NCI-H748 treated with DMSO at 0.1 percent for 48 hours (cell line): ENCODE measurements at regions not wholly inside any gene's neighbourhood (a gene's known extent, or its start where the extent isn't known, plus 50 kb on each side); places are given as distances from the start of the nearest gene placed in this dataset.
A peak's percentile ranks its signal among the peaks of the same experiment; 100 is the strongest.

Experiments used
- DNase-seq: peaks from one replicate; lab custom pipeline; 2025; lab: John Stamatoyannopoulos, UW

GRCh38 chr7:88500131-88500530, 193.4 kb upstream of the STEAP4 start:
- no peak for DNase-seq

- no peak for DNase-seq
These were observed 189.4 kb upstream of the STEAP4 start for GRCh38 chr7:88495881-88496725.

- peak; percentile 84 for DNase-seq
These were observed 185.5 kb upstream of the STEAP4 start for GRCh38 chr7:88492153-88492552.

- no peak for DNase-seq
These were observed 184.2 kb upstream of the STEAP4 start for GRCh38 chr7:88490874-88491273.

DNA sequence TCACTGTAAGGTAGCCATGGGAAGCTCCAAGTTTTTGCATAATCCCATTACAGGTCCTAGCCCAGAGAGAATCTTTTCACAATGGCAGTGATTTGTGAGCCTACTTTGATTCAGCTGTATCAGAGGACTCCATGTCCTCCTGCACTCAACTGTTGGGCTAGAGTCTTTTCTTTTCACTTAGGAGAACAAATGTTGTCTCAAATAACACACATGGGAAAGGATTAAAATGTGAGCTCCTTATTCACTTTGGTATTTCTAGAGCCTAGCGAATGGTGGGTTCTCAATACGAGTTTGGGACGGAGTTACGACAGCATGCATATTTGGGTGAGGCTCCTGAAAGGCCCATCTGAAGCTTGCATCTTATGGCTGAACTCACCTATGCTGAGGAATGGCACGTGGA, 183.5 kb upstream of the STEAP4 start:
- no peak for DNase-seq

DNA sequence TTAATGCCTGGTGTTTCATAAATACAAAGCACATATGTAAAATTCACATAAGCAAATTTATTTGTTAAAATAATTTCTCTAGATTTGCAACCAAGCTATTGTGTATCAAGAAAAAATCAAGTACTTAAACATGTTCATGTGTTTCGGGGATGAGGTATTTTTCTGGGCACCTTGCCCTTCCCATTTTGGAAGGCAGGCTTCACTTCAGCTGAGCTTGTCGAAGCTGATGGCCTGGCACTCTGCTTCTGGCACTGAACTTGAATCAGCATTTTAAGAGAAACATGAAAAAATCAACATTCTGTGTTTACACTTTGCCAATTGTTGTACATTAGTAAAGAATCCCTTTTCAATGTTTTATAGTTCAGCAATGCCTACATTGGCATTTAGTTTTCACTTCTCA, 179.1 kb upstream of the STEAP4 start:
- no peak for DNase-seq

DNA sequence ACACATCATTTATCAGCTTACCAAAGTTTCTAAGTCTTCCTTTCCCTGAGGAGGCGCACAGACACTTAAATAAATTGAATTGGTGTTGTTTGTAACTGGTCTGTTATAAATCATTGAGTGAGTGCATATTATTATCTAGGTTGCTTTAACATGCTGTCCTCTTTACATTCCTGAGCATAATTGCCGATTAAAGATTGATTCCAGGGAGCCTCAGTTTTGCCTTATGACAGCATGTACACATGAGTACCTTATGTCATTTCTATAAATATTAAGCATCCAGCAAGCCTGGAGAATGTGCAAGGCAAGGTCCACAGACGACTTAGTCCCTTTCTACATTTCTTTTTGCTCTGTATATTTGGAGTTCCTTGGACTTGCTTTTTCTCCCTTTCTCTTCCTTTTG, 177.9 kb upstream of the STEAP4 start:
- DNase-seq: no peak

- no peak for DNase-seq
These were observed 174.2 kb upstream of the STEAP4 start for GRCh38 chr7:88480896-88481295.

GRCh38 chr7:88480271-88480670, 173.6 kb upstream of the STEAP4 start:
- no peak for DNase-seq

- no peak for DNase-seq
These were observed 171.3 kb upstream of the STEAP4 start for GRCh38 chr7:88477976-88478375.

- no peak for DNase-seq
These were observed 158.9 kb upstream of the STEAP4 start for GRCh38 chr7:88465600-88465999.

GRCh38 chr7:88462799-88463198, 156.1 kb upstream of the STEAP4 start:
- no peak for DNase-seq

- DNase-seq: no peak
These were observed 154.0 kb upstream of the STEAP4 start for GRCh38 chr7:88460650-88461049.

DNA sequence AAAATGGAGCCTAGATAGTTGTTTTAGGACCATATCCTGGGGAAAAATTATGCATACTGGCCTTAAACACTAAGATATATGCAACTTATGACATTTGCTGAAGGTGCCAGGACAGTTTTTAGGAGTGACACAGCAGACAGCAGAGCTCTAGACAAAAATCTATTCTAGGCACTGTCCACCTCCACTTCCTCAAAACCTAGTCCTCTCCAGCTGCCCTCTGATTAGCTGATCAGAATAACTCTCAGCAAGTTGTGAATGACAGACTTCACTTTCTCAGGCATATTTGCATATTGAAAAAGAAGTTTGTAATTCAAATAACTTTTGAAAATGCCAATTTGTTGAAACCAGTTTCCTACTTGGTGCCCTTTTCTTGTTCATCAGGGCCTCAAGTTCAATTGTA, 152.3 kb upstream of the STEAP4 start:
- DNase-seq: no peak

GRCh38 chr7:88458279-88458678, 151.6 kb upstream of the STEAP4 start:
- DNase-seq: no peak

DNA sequence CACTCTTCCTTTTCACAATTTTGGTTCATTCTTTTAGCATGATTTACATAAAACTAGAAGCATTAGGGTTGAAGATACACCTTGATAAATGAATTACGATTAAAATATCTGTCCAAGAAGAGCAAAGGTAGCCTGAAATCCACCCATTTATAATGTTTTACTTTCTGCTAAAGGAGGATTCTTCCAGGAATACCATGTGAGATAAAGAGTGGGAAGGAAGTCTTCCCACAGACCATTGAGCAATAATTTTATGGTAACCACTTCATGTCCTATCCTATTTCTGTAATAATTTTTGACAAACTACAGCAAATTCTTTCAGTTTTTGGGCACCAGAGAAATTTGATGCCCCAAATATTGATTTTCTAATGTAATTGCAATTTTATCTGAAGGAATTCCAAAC, 150.6 kb upstream of the STEAP4 start:
- no peak for DNase-seq

- no peak for DNase-seq
These were observed 149.8 kb upstream of the STEAP4 start for GRCh38 chr7:88456490-88456889.

- no peak for DNase-seq
These were observed 149.0 kb upstream of the STEAP4 start for GRCh38 chr7:88455696-88456095.

DNA sequence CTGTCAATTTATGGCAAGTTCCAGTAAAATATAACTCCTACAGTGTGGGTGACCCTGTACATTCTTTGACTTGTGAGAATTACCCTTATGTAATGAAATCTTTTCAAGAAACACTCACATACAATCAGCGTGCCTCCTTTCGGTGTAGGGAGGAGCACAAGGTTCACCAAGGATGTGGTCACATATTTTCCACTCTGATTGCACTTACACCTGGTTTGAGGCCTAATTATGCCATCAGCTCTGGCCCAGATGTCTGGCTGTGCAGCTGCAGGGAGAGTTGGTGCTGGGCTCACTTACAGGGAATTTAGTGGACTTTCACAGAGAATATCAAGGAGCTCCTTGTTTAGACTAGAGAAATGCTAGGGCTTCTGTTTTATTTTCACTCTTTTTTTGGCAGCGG, 146.0 kb upstream of the STEAP4 start:
- no peak for DNase-seq

GRCh38 chr7:88450874-88451273, 144.2 kb upstream of the STEAP4 start:
- DNase-seq: no peak

DNA sequence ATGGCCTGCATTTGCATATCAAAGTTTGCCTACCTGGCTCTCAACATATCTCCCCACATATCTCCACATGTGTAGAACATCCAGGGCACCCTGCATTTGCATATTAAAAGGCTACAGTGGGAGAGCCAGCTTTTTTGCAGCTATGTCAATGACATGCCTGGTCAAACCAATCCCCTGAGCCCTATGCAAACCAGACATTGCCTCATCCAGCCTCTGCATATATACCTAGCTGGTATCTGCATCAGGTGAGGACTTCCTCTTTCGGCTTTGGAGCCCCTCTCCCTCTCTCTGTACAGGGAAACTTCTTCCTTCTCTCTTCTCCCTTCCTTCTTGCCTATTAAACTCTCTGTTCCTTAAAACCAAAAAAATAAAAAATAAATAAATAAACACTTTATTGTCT, 142.7 kb upstream of the STEAP4 start:
- DNase-seq: no peak

GRCh38 chr7:88442413-88442812, 135.7 kb upstream of the STEAP4 start:
- DNase-seq: no peak

DNA sequence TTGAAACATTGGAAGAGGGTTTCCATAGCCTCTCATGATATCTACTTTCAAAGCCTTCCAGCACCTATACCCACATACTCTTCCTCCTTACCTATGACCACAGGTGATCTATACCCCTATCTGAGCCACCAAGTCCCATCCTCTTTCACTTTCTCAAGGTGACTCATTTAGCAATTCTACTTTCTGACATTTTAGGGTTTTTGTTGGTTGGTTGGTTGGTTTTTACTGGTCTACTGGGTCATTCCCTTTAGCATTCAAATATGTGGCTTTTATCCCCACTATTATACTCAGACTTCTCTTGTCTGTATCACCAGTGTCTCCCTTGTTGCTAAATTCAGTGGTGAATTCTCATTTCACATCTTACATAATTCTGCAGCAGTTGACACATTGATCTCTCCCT, 130.4 kb upstream of the STEAP4 start:
- DNase-seq: no peak

- peak; percentile 81 for DNase-seq
These were observed 125.6 kb upstream of the STEAP4 start for GRCh38 chr7:88432301-88432700.
